Endothelial cell of umbilical vein (primary cell): ENCODE measurements at regions not wholly inside any gene's neighbourhood (a gene's known extent, or its start where the extent isn't known, plus 50 kb on each side); places are given as distances from the start of the nearest gene placed in this dataset.

Source experiments
- BruUV-seq: library from RNA; stranded (reverse); fragments of 400-500 nt; replicated peaks from 2 replicates; lab custom pipeline; 2021; lab: Mats Ljungman, UMichigan
- CTCF ChIA-PET: fragments of 300-600, 350-600 bp; sonication (Branson Sonifier 250); formaldehyde crosslinking; loops from one replicate; lab custom pipeline; 2021; ENCODE audit warnings: antibody characterized with exemption, inconsistent platforms; lab: Charles Lee
- POLR2A ChIA-PET: fragments of 300-600, 350-600 bp; sonication (Branson Sonifier 250); formaldehyde crosslinking; loops from one replicate; lab custom pipeline; 2021; ENCODE audit warnings: antibody characterized with exemption, inconsistent platforms; lab: Charles Lee
- DNase-seq: peaks from one replicate; pipeline ENCODE4 v3.0.0-alpha.2; 2011; ENCODE audit warnings: low read depth, low spot score
- FAIRE-seq: peaks from 2 replicates; lab custom pipeline; 2011; peaks lifted over from hg19 to GRCh38; lab: Jason Lieb, UNC
- H2AFZ ChIP-seq: 2 replicates; pipeline ENCODE4 v1.6.0; 2012; ENCODE audit warnings: low read depth, low read length, control low read depth, inconsistent platforms
- H3K27ac ChIP-seq: 2 replicates; pipeline ENCODE4 v1.5.1; 2011; ENCODE audit warnings: low read depth, mild to moderate bottlenecking, control low read depth, low read length, moderate library complexity; ENCODE audit not compliant: insufficient read depth
- H3K27me3 ChIP-seq, 2 experiments: 2 replicates each; pipeline versions ENCODE4 v1.6.0 to v1.6.1; 2011; ENCODE audit warnings: low read length in 2 of 2, mixed read lengths in 1 of 2; ENCODE audit not compliant: control insufficient read depth in 2 of 2, insufficient read depth in 2 of 2
- H3K36me3 ChIP-seq, 2 experiments: 2 replicates in 1 of 2; 3 replicates in 1 of 2; pipeline ENCODE4 v1.5.1; 2011; ENCODE audit warnings: low read length in 2 of 2, mild to moderate bottlenecking in 1 of 2, moderate library complexity in 1 of 2; ENCODE audit not compliant: control insufficient read depth in 2 of 2, insufficient read depth in 2 of 2; ENCODE audit errors: extremely low read depth in 1 of 2
- H3K4me1 ChIP-seq: 3 replicates; pipeline ENCODE4 v1.5.1; 2011; ENCODE audit warnings: mild to moderate bottlenecking, low read length; ENCODE audit not compliant: control insufficient read depth, insufficient read depth; ENCODE audit errors: extremely low read depth
- H3K4me2 ChIP-seq: 2 replicates; pipeline ENCODE4 v1.6.1; 2011; ENCODE audit warnings: low read length, control low read depth, mixed read lengths; ENCODE audit not compliant: insufficient read depth
- H3K4me3 ChIP-seq, 3 experiments: fragments of 200-600 bp in 1 of 3; sonication (generic), shearing (Covaris generic) in 1 of 3; replicated peaks in 1 of 3; 2 replicates each; pipeline ENCODE4 v1.5.1; 2011 to 2016; ENCODE audit warnings: control low read depth in 3 of 3, low read length in 3 of 3, mild to moderate bottlenecking in 2 of 3, inconsistent platforms in 1 of 3, low read depth in 1 of 3, moderate library complexity in 1 of 3; ENCODE audit not compliant: insufficient read depth in 1 of 3
- H3K79me2 ChIP-seq: 2 replicates; pipeline ENCODE4 v1.6.0; 2012; ENCODE audit warnings: low read length, inconsistent platforms; ENCODE audit not compliant: control insufficient read depth, insufficient read depth
- H3K9ac ChIP-seq: replicated peaks from 2 replicates; pipeline ENCODE3; 2011; ENCODE audit warnings: low read length, control low read depth; ENCODE audit not compliant: insufficient read depth; ENCODE audit errors: extremely low read depth
- H3K9me1 ChIP-seq: replicated peaks from 3 replicates; pipeline ENCODE4 v1.6.0; 2011; ENCODE audit warnings: mild to moderate bottlenecking, low read length; ENCODE audit not compliant: control insufficient read depth, insufficient read depth; ENCODE audit errors: extremely low read depth
- H3K9me3 ChIP-seq: replicated peaks from 2 replicates; pipeline ENCODE4 v1.5.1; 2012; ENCODE audit warnings: low read length, inconsistent platforms; ENCODE audit not compliant: control insufficient read depth, insufficient read depth
- H4K20me1 ChIP-seq: replicated peaks from 2 replicates; pipeline ENCODE3; 2011; ENCODE audit warnings: mild to moderate bottlenecking, low read length; ENCODE audit not compliant: control insufficient read depth, insufficient read depth; ENCODE audit errors: extremely low read depth
- CTCF ChIP-seq, 2 donors: IDR thresholded peaks; 1 replicate in 1 of 2; 2 replicates in 1 of 2; pipeline ENCODE4 v1.5.1; 2011; ENCODE audit warnings: low read length in 2 of 2, mild to moderate bottlenecking in 2 of 2, moderate library complexity in 2 of 2, control low read depth in 1 of 2, inconsistent platforms in 1 of 2, low read depth in 1 of 2; ENCODE audit not compliant: insufficient read depth in 1 of 2; ENCODE audit errors: extremely low read depth in 1 of 2
- EZH2 ChIP-seq: IDR thresholded peaks from 2 replicates; pipeline ENCODE4 v1.6.1; 2012; ENCODE audit warnings: borderline replicate concordance, low read depth, mild to moderate bottlenecking, moderate library complexity, low read length, inconsistent platforms; ENCODE audit not compliant: severe bottlenecking
- FOS ChIP-seq: IDR thresholded peaks from 2 replicates; pipeline ENCODE4 v1.6.1; 2011; ENCODE audit warnings: mild to moderate bottlenecking, low read length, moderate library complexity, borderline replicate concordance; ENCODE audit not compliant: insufficient read depth
- GATA2 ChIP-seq: IDR thresholded peaks from 2 replicates; pipeline ENCODE4 v1.7.0; 2011; ENCODE audit warnings: low read depth, mild to moderate bottlenecking, moderate library complexity, mixed read lengths, low read length; ENCODE audit not compliant: insufficient read length, insufficient read depth
- JUN ChIP-seq: IDR thresholded peaks from 2 replicates; pipeline ENCODE4 v1.6.1; 2011; ENCODE audit warnings: borderline replicate concordance, low read depth; ENCODE audit not compliant: insufficient read length, insufficient read depth
- MAX ChIP-seq: IDR thresholded peaks from 2 replicates; pipeline ENCODE4 v1.6.1; 2011; ENCODE audit not compliant: insufficient read depth, insufficient read length
- MYC ChIP-seq: IDR thresholded peaks from one replicate; pipeline ENCODE4 v1.6.1; 2011; ENCODE audit warnings: mild to moderate bottlenecking, low read depth, low read length
- POLR2A ChIP-seq: IDR thresholded peaks from 2 replicates; pipeline ENCODE4 v1.6.1; 2012; ENCODE audit warnings: low read depth, mild to moderate bottlenecking, control low read depth, low read length
- dilution Hi-C: fragments of 300-500 bp; cut with MboI; formaldehyde crosslinking; loops from one replicate; pipeline ENCODE4 v1.15.0; 2019; ENCODE audit warnings: low sequenced_read_pairs; ENCODE audit not compliant: extremely low pct_ligation_motif_present
- intact Hi-C: fragments of 100-400 bp; cut with micrococcal nuclease; formaldehyde crosslinking; loops from one replicate; pipeline ENCODE4 v1.10.0; 2022

GRCh38 chr21:14672466-14672865 is 126.4 kb upstream of the SAMSN1 start:
- H3K4me2 ChIP-seq, result no peak overlapping the region
- dilution Hi-C loops, result no loop called here
- no peak overlapping the region for H3K9ac ChIP-seq
- H3K9me1 ChIP-seq, result no peaks in the 10 kb centered on the region
- no peaks in the 10 kb centered on the region for H3K36me3 ChIP-seq
- POLR2A ChIA-PET, result no interaction called here
- TF ChIP-seq EZH2 (no peak), MYC (no peak), CTCF (IDR thresholded peaks at IDR 0.05; ENCODE audit: extremely low read depth in 1 of 2, insufficient read depth in 1 of 2, low read depth in 1 of 2, low read length in 2 of 2) (no peak), FOS (no peak), GATA2 (no peak), JUN (no peak)
- H3K27ac ChIP-seq, result no peak overlapping the region
- CTCF ChIA-PET, result no interaction called here
- no peaks in the 10 kb centered on the region for H3K9me3 ChIP-seq
- H2AFZ ChIP-seq, result no peak overlapping the region
- H3K4me1 ChIP-seq, result peaks cover 13% of the 10 kb centered on the region
- intact Hi-C loops, result no loop called here
- no TSS peak for BruUV-seq
- H4K20me1 ChIP-seq, result no peaks in the 10 kb centered on the region
- no peaks in the 10 kb centered on the region for H3K27me3 ChIP-seq
- no peak overlapping the region for H3K4me3 ChIP-seq
- DNase-seq, result no peak
- H3K79me2 ChIP-seq, result no peaks in the 10 kb centered on the region
- FAIRE-seq, result no peak

- BruUV-seq, result no TSS peak
- Histone ChIP-seq H3K4me3 (no peak overlapping the region), H3K27ac (no peak overlapping the region), H4K20me1 (no peaks in the 10 kb centered on the region), H2AFZ (no peak overlapping the region), H3K9ac (no peak overlapping the region), H3K4me2 (no peak overlapping the region), H3K9me3 (no peaks in the 10 kb centered on the region), H3K36me3 (no peaks in the 10 kb centered on the region), H3K4me1 (peaks cover under 1% of the 10 kb centered on the region), H3K79me2 (no peaks in the 10 kb centered on the region), H3K27me3 (no peaks in the 10 kb centered on the region), H3K9me1 (no peaks in the 10 kb centered on the region)
- TF ChIP-seq MAX (no peak), FOS (no peak), CTCF (IDR thresholded peaks at IDR 0.05; ENCODE audit: extremely low read depth in 1 of 2, insufficient read depth in 1 of 2, low read depth in 1 of 2, low read length in 2 of 2) (no peak), POLR2A (no peak)
- DNase-seq (no peak), FAIRE-seq (no peak)
- ChIA-PET POLR2A (no interaction called here), CTCF (no interaction called here)
- dilution Hi-C loops, result no loop called here
- intact Hi-C loops, result no loop called here
Measured at GRCh38 chr21:14670409-14670808, 124.3 kb upstream of the SAMSN1 start.
